Ovary (tissue), 3 donors: ENCODE measurements at regions not wholly inside any gene's neighbourhood (a gene's known extent, or its start where the extent isn't known, plus 50 kb on each side); places are given as distances from the start of the nearest gene placed in this dataset.

Experiments used
- EP300 ChIP-seq: sonication (generic); formaldehyde crosslinking; IDR thresholded peaks from one replicate; pipeline ENCODE4 v1.6.1; 2017; ENCODE audit warnings: antibody characterized with exemption
- POLR2A ChIP-seq: fragments of 450-650 bp; IDR thresholded peaks from one replicate; pipeline ENCODE4 v1.6.1; 2017; ENCODE audit warnings: antibody characterized with exemption, mild to moderate bottlenecking, moderate library complexity
- TF ChIP-seq, protein P1 (sequence below), 3 donors: fragments of 450-650 bp in 2 of 3; fragments of 200-600 bp in 1 of 3; IDR thresholded peaks; one replicate each; pipeline versions ENCODE4 v1.5.1 to v1.8.0; 2016 to 2022; ENCODE audit warnings: antibody characterized with exemption in 3 of 3, mild to moderate bottlenecking in 1 of 3
- donor health status: DM: no; HTN: no; CAD: no.

DNA sequence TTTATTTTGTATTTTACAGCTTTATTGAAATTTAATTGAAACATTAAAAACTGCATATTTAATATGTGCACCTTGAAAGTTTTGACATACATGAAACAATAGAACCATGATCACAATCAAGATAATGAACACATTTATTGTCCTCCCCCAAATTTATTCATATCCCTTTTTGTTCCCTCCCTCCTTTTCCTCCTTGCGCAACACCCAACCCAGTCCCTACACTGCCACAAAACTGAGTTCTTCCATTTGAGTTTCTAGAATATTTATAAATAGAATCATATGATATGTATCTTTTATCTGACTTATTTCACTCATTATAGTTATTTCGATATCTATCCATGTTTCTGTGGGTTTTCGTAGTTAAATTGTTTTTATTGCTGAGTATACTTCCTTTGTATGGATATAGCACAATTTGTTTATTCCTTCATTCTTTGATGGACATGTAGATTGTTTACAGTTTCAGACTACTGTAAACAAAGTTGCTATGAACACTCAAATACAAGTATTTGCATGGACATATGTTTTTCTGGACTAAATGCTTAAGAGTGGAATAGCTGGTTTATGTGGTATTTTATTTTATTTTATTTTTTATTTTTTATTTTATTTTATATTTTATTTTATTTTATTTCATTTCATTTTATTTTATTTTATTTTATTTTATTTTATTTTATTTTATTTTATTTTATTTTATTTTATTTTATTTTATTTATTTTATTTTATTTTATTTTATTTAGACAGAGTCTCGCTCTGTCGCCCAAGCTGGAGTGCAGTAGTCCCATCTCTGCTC lies 359.1 kb downstream of the SLC6A15 start:
- TF ChIP-seq POLR2A (no peak), EP300 (no peak)
- TF ChIP-seq, protein P1, sequence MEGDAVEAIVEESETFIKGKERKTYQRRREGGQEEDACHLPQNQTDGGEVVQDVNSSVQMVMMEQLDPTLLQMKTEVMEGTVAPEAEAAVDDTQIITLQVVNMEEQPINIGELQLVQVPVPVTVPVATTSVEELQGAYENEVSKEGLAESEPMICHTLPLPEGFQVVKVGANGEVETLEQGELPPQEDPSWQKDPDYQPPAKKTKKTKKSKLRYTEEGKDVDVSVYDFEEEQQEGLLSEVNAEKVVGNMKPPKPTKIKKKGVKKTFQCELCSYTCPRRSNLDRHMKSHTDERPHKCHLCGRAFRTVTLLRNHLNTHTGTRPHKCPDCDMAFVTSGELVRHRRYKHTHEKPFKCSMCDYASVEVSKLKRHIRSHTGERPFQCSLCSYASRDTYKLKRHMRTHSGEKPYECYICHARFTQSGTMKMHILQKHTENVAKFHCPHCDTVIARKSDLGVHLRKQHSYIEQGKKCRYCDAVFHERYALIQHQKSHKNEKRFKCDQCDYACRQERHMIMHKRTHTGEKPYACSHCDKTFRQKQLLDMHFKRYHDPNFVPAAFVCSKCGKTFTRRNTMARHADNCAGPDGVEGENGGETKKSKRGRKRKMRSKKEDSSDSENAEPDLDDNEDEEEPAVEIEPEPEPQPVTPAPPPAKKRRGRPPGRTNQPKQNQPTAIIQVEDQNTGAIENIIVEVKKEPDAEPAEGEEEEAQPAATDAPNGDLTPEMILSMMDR (IDR thresholded peaks at IDR 0.05), result no peak
